ENCODE measurements at regions not wholly inside any gene's neighbourhood (a gene's known extent, or its start where the extent isn't known, plus 50 kb on each side); places are given as distances from the start of the nearest gene placed in this dataset.

GRCh38 chr22:25369041-25369440 lies 149.6 kb downstream of the CRYBB2 start:
- Histone ChIP-seq H2BK5ac (ENCODE audit: low read depth, low read length, poor library complexity, severe bottlenecking) (no peak overlapping the region), H3K9me3 (ENCODE audit: control insufficient read depth, insufficient read depth, low read length) (no peaks in the 10 kb centered on the region), H4K91ac (ENCODE audit: insufficient read depth, low read depth, low read length) (no peak overlapping the region), H3K27me3 (ENCODE audit: control insufficient read depth, insufficient read depth, low read length) (no peaks in the 10 kb centered on the region), H4K5ac (ENCODE audit: low read depth, low read length) (no peak overlapping the region), H4K8ac (ENCODE audit: low read depth in 2 of 2, low read length in 2 of 2) (no peak overlapping the region), H3K56ac (ENCODE audit: extremely low read depth, insufficient read depth, low read length) (no peak overlapping the region), H3K4me2 (ENCODE audit: low read depth, low read length) (no peak overlapping the region), H2BK20ac (ENCODE audit: low read depth, low read length) (no peak overlapping the region), H3K14ac (replicated peaks; ENCODE audit: low read depth, low read length) (no peak overlapping the region), H4K20me1 (ENCODE audit: insufficient read depth, low read length) (peaks cover 34% of the 10 kb centered on the region), H3K9me1 (ENCODE audit: insufficient read depth, low read length) (peaks cover 11% of the 10 kb centered on the region; the same call in 1 of the 2 replicates), H3K9ac (ENCODE audit: low read depth, low read length) (no peak overlapping the region), H3K79me1 (ENCODE audit: low read depth in 1 of 2, low read length in 2 of 2) (peaks cover 9 to 40% of the 10 kb centered on the region in 2 experiments), H3K36me3 (ENCODE audit: control insufficient read depth, insufficient read depth, low read length) (peaks cover 10% of the 10 kb centered on the region; the same call in 1 of the 2 replicates), H2AFZ (replicated peaks; ENCODE audit: low read length, poor library complexity) (no peak overlapping the region), H3K18ac (ENCODE audit: low read depth, low read length) (no peak overlapping the region), H3K23ac (ENCODE audit: low read depth, low read length) (no peak overlapping the region), H3K4ac (ENCODE audit: low read depth, low read length) (no peak overlapping the region), H3K27ac (ENCODE audit: insufficient read depth, low read length) (no peak overlapping the region), H3K4me3 (ENCODE audit: insufficient read depth, low read depth, low read length) (no peak overlapping the region), H2BK15ac (ENCODE audit: low read depth, low read length) (no peak overlapping the region), H2BK120ac (ENCODE audit: low read depth, low read length) (no peak overlapping the region), H2AK9ac (replicated peaks; ENCODE audit: low read depth, low read length, poor library complexity) (no peak overlapping the region), H3K4me1 (ENCODE audit: control insufficient read depth, insufficient read depth, low read length) (peaks cover 11% of the 10 kb centered on the region; the same call in 1 of the 2 replicates), H2AK5ac (ENCODE audit: low read depth, low read length) (no peak overlapping the region)
- WGBS, 2 experiments (ENCODE audit: extremely low coverage in 2 of 2, insufficient read length in 1 of 2) = 67% methylated on average over 5 of the region's 5 CpGs; no CpG with 5 or more reads in 1 of the 2 experiments
- no TSS peak for BruUV-seq (replicated peaks)
- intact Hi-C loops (cut with micrococcal nuclease) (loop anchor here (2.0 kb wide), 1 partner anchor 34 kb away; no protein-coding TSS in a partner anchor), dilution Hi-C loops (cut with HindIII; ENCODE audit: low sequenced_read_pairs, unreplicated experiment) (no loop called here), in situ Hi-C loops (cut with MboI; ENCODE audit: low sequenced_read_pairs) (no loop called here)
- no peak for TF ChIP-seq BHLHE40 (IDR thresholded peaks at IDR 0.05; ENCODE audit: low read depth, low read length)
- TF ChIP-seq CEBPB (IDR thresholded peaks at IDR 0.05; ENCODE audit: low read depth, low read length) = no peak
- no peak for TF ChIP-seq RCOR1 (IDR thresholded peaks at IDR 0.05; ENCODE audit: insufficient replicate concordance, low read length)
- TF ChIP-seq NFE2L2 (IDR thresholded peaks at IDR 0.05; ENCODE audit: low read depth, low read length) = no peak
- no peak for TF ChIP-seq MXI1 (IDR thresholded peaks at IDR 0.05; ENCODE audit: borderline replicate concordance, low read depth, low read length)
- no peak for TF ChIP-seq POLR2A (IDR thresholded peaks at IDR 0.05; ENCODE audit: low read depth, low read length)
- no peak for TF ChIP-seq MAFK (IDR thresholded peaks at IDR 0.05; ENCODE audit: low read depth, low read length)
- TF ChIP-seq MAZ (IDR thresholded peaks at IDR 0.05; ENCODE audit: borderline replicate concordance, low read depth, low read length) = no peak
- TF ChIP-seq FOS (IDR thresholded peaks at IDR 0.05; ENCODE audit: low read depth, low read length) = no peak
- TF ChIP-seq RFX5 (IDR thresholded peaks at IDR 0.05; ENCODE audit: low read depth, low read length) = no peak
- TF ChIP-seq RAD21 (IDR thresholded peaks at IDR 0.05; ENCODE audit: low read length) = no peak
- no peak for TF ChIP-seq CHD1 (IDR thresholded peaks at IDR 0.05; ENCODE audit: low read depth, low read length)
- TF ChIP-seq USF2 (IDR thresholded peaks at IDR 0.05; ENCODE audit: low read depth, low read length) = no peak
- TF ChIP-seq ELK1 (IDR thresholded peaks at IDR 0.05; ENCODE audit: borderline replicate concordance, low read depth, low read length) = no peak
- no peak for TF ChIP-seq SMC3 (IDR thresholded peaks at IDR 0.05; ENCODE audit: low read depth, low read length)
- TF ChIP-seq CTCF (conservative IDR thresholded peaks at IDR 0.05; ENCODE audit: low read depth, low read length) = no peak
- ChIA-PET CTCF (no interaction called here), POLR2A (ENCODE audit: unreplicated experiment) (no interaction called here)
- DNase-seq (no peak), ATAC-seq (ENCODE audit: low read depth) (no peak)

Data from IMR-90 (cell line).